RCC 7860 (cell line): ENCODE measurements at regions not wholly inside any gene's neighbourhood (a gene's known extent, or its start where the extent isn't known, plus 50 kb on each side); places are given as distances from the start of the nearest gene placed in this dataset.
"Not testable (repeated sequence)": the region's sequence is repeated elsewhere in the genome, so short reads cannot be mapped to it uniquely, and the experiment has no call there.

Source experiments
- DNase-seq: peaks from one replicate; pipeline ENCODE4 v3.0.0-alpha.2; 2015; ENCODE audit warnings: low spot score
- FAIRE-seq: peaks from 2 replicates; lab custom pipeline; 2012; peaks lifted over from hg19 to GRCh38; lab: Jason Lieb, UNC

- DNase-seq (no peak), FAIRE-seq (no peak)
Measured at GRCh38 chr17:33680472-33680871, 387.4 kb upstream of the ASIC2 start.

GRCh38 chr17:33682599-33682998, 389.5 kb upstream of the ASIC2 start:
- FAIRE-seq = no peak

GRCh38 chr17:33684735-33685134, 391.6 kb upstream of the ASIC2 start:
- DNase-seq (no peak), FAIRE-seq (no peak)

More at GRCh38 chr17:33682599-33682998, 389.5 kb upstream of the ASIC2 start:
- DNase-seq = no peak

- no peak for DNase-seq
- FAIRE-seq = no peak
Measured at GRCh38 chr17:33686171-33686570, 393.1 kb upstream of the ASIC2 start.

- DNase-seq (no peak), FAIRE-seq (no peak)
Measured at GRCh38 chr17:33687831-33688230, 394.7 kb upstream of the ASIC2 start.

- DNase-seq = no peak
- no peak for FAIRE-seq
Measured at GRCh38 chr17:33688771-33689170, 395.7 kb upstream of the ASIC2 start.

- FAIRE-seq = no peak
- no peak for DNase-seq
Measured at GRCh38 chr17:33689725-33690124, 396.6 kb upstream of the ASIC2 start.

GRCh38 chr17:33695431-33695830, 402.3 kb upstream of the ASIC2 start:
- DNase-seq (no peak), FAIRE-seq (no peak)

- no peak for DNase-seq
- FAIRE-seq = no peak
Measured at GRCh38 chr17:33696102-33696501, 403.0 kb upstream of the ASIC2 start.

GRCh38 chr17:33697557-33697956, 404.5 kb upstream of the ASIC2 start:
- DNase-seq = no peak
- no peak for FAIRE-seq

- DNase-seq (no peak), FAIRE-seq (no peak)
Measured at GRCh38 chr17:33701910-33702309, 408.8 kb upstream of the ASIC2 start.

- FAIRE-seq (no peak), DNase-seq (no peak)
Measured at GRCh38 chr17:33704856-33705255, 411.8 kb upstream of the ASIC2 start.

- FAIRE-seq (no peak), DNase-seq (no peak)
Measured at GRCh38 chr17:33709881-33710280, 416.8 kb upstream of the ASIC2 start.

GRCh38 chr17:33712120-33712519, 419.0 kb upstream of the ASIC2 start:
- DNase-seq = no peak
- no peak for FAIRE-seq

GRCh38 chr17:33716957-33717356, 423.9 kb upstream of the ASIC2 start:
- FAIRE-seq (no peak), DNase-seq (no peak)

- not testable (repeated sequence) for FAIRE-seq, DNase-seq
Measured at GRCh38 chr17:33723736-33724135, 430.6 kb upstream of the ASIC2 start.

GRCh38 chr17:33725675-33726271, 432.7 kb upstream of the ASIC2 start:
- DNase-seq (no peak), FAIRE-seq (no peak)

GRCh38 chr17:33730131-33730530, 437.0 kb upstream of the ASIC2 start:
- DNase-seq = no peak
- FAIRE-seq = no peak

GRCh38 chr17:33732116-33732515, 439.0 kb upstream of the ASIC2 start:
- no peak for DNase-seq
- no peak for FAIRE-seq

- FAIRE-seq = no peak
- DNase-seq = no peak
Measured at GRCh38 chr17:33739714-33740113, 446.6 kb upstream of the ASIC2 start.

GRCh38 chr17:33745047-33745760, 452.1 kb upstream of the ASIC2 start:
- no peak for FAIRE-seq
- no peak for DNase-seq

GRCh38 chr17:33749171-33749570, 456.1 kb upstream of the ASIC2 start:
- FAIRE-seq (no peak), DNase-seq (no peak)
